ENCODE measurements at regions not wholly inside any gene's neighbourhood (a gene's known extent, or its start where the extent isn't known, plus 50 kb on each side); places are given as distances from the start of the nearest gene placed in this dataset.

GRCh38 chr9:99341686-99342085, 119.6 kb downstream of the SEC61B start:
- Histone ChIP-seq H3K9ac (ENCODE audit: insufficient read depth, low read depth, low read length) (no peak overlapping the region), H4K20me1 (ENCODE audit: insufficient read depth, low read length) (no peaks in the 10 kb centered on the region), H3K4me3 (replicated peaks in 1 of 3; ENCODE audit: insufficient read depth in 1 of 3, low read depth in 2 of 3, low read length in 3 of 3) (no peak overlapping the region), H3K9me3 (ENCODE audit: low read length) (no peaks in the 10 kb centered on the region), H3K4me1 (ENCODE audit: insufficient read depth, low read length) (no peaks in the 10 kb centered on the region), H3K79me2 (ENCODE audit: insufficient read depth, low read length) (no peaks in the 10 kb centered on the region), H3K4me2 (ENCODE audit: low read depth, low read length) (no peak overlapping the region), H3K27me3 (ENCODE audit: control insufficient read depth in 1 of 2, insufficient read depth in 2 of 2, low read length in 2 of 2) (peaks cover 0 to 12% of the 10 kb centered on the region in 2 experiments; a peak in 2 of 5 replicates), H3K36me3 (replicated peaks in 1 of 2; ENCODE audit: control insufficient read depth in 1 of 2, insufficient read depth in 2 of 2, low read length in 2 of 2) (no peaks in the 10 kb centered on the region), H3K27ac (ENCODE audit: extremely low read length, insufficient read depth, low read length) (no peak overlapping the region), H2AFZ (ENCODE audit: low read length) (no peak overlapping the region)
- 23% methylated on average over 5 of the region's 5 CpGs for WGBS (ENCODE audit: low lambda C conversion rate)
- no peak for ATAC-seq
- TF ChIP-seq ZNF296 (CRISPR knock-in tag; conservative IDR thresholded peaks at IDR 0.05) (no peak), PPARG (CRISPR knock-in tag; conservative IDR thresholded peaks at IDR 0.05) (no peak), ATF2 (CRISPR knock-in tag; IDR thresholded peaks at IDR 0.05) (no peak), HES4 (CRISPR knock-in tag; IDR thresholded peaks at IDR 0.05; ENCODE audit: borderline replicate concordance) (no peak), ZNF326 (CRISPR knock-in tag; IDR thresholded peaks at IDR 0.05; ENCODE audit: borderline replicate concordance) (no peak)
- no peak for FAIRE-seq
- POLR2A ChIA-PET = no interaction called here
- CTCF ChIA-PET (ENCODE audit: low intra/inter-chr PET ratio, low total read pairs) = no interaction called here
- intact Hi-C loops (cut with micrococcal nuclease; ENCODE audit: unreplicated experiment) (no loop called here), in situ Hi-C loops (cut with HindIII; ENCODE audit: extremely low pct_ligation_motif_present, low pct_unique_long_range_greater_than_20kb) (no loop called here)
- BruUV-seq (replicated peaks) = no TSS peak
- DNase-seq (ENCODE audit: low spot score) = no peak

- in situ Hi-C loops (cut with HindIII; ENCODE audit: extremely low pct_ligation_motif_present, low pct_unique_long_range_greater_than_20kb) = no loop called here
- no peak overlapping the region for H2AFZ ChIP-seq (ENCODE audit: low read length)
- CTCF ChIA-PET (ENCODE audit: low intra/inter-chr PET ratio, low total read pairs) = no interaction called here
Observed at GRCh38 chr9:99345451-99345850, 123.4 kb downstream of the SEC61B start.

More at GRCh38 chr9:99345451-99345850, 123.4 kb downstream of the SEC61B start:
- FAIRE-seq (no peak), ATAC-seq (no peak), DNase-seq (ENCODE audit: low spot score) (no peak)
- Histone ChIP-seq H3K27me3 (ENCODE audit: control insufficient read depth in 1 of 2, insufficient read depth in 2 of 2, low read length in 2 of 2) (peaks cover 0 to 5% of the 10 kb centered on the region in 2 experiments; a peak in 2 of 5 replicates), H3K4me1 (ENCODE audit: insufficient read depth, low read length) (no peaks in the 10 kb centered on the region), H3K27ac (ENCODE audit: extremely low read length, insufficient read depth, low read length) (no peak overlapping the region), H3K36me3 (replicated peaks in 1 of 2; ENCODE audit: control insufficient read depth in 1 of 2, insufficient read depth in 2 of 2, low read length in 2 of 2) (no peaks in the 10 kb centered on the region), H3K9ac (ENCODE audit: insufficient read depth, low read depth, low read length) (no peak overlapping the region), H3K4me3 (replicated peaks in 1 of 3; ENCODE audit: insufficient read depth in 1 of 3, low read depth in 2 of 3, low read length in 3 of 3) (no peak overlapping the region), H3K79me2 (ENCODE audit: insufficient read depth, low read length) (no peaks in the 10 kb centered on the region), H3K9me3 (ENCODE audit: low read length) (no peaks in the 10 kb centered on the region), H3K4me2 (ENCODE audit: low read depth, low read length) (no peak overlapping the region), H4K20me1 (ENCODE audit: insufficient read depth, low read length) (no peaks in the 10 kb centered on the region)
- POLR2A ChIA-PET = no interaction called here
- TF ChIP-seq MED13 (CRISPR knock-in tag; IDR thresholded peaks at IDR 0.05) (no peak), ZNF597 (CRISPR knock-in tag; IDR thresholded peaks at IDR 0.05) (no peak)
- BruUV-seq (replicated peaks) = no TSS peak
- 4% methylated on average over 1 of the region's 1 CpG for WGBS (ENCODE audit: low lambda C conversion rate)
- intact Hi-C loops (cut with micrococcal nuclease; ENCODE audit: unreplicated experiment) = no loop called here
